ENCODE measurements at regions not wholly inside any gene's neighbourhood (a gene's known extent, or its start where the extent isn't known, plus 50 kb on each side); places are given as distances from the start of the nearest gene placed in this dataset.
A peak's percentile ranks its signal among the peaks of the same experiment; 100 is the strongest.

DNA sequence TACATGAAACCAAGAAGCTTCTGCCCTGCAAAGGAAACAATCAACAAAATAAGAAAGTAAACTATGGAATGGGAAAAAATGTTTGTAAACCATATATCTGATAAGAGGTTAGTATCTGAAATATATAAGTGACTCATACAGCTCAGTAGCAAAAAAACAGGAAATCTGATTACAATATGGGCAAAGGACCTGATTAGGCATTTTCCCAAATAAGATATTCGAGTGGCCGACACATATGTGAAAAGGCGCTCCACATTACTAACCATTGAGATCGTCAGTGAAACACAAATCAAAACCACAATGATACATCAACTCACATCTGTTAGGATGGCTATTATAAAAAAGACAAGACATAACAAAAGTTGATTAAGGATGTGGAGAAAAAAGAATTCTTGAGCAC is 2818.6 kb upstream of the PCDH20 start:
- no peak overlapping the region for H3K4me3 ChIP-seq (ENCODE audit: low read depth, low read length)
- ChIA-PET CTCF (no interaction called here), POLR2A (no interaction called here)
- DNase-seq (ENCODE audit: low read depth, low spot score) = no peak
- TF ChIP-seq, protein P1, sequence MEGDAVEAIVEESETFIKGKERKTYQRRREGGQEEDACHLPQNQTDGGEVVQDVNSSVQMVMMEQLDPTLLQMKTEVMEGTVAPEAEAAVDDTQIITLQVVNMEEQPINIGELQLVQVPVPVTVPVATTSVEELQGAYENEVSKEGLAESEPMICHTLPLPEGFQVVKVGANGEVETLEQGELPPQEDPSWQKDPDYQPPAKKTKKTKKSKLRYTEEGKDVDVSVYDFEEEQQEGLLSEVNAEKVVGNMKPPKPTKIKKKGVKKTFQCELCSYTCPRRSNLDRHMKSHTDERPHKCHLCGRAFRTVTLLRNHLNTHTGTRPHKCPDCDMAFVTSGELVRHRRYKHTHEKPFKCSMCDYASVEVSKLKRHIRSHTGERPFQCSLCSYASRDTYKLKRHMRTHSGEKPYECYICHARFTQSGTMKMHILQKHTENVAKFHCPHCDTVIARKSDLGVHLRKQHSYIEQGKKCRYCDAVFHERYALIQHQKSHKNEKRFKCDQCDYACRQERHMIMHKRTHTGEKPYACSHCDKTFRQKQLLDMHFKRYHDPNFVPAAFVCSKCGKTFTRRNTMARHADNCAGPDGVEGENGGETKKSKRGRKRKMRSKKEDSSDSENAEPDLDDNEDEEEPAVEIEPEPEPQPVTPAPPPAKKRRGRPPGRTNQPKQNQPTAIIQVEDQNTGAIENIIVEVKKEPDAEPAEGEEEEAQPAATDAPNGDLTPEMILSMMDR (IDR thresholded peaks at IDR 0.05; ENCODE audit: insufficient read depth, low read length, missing control alignments) = no peak

DNA sequence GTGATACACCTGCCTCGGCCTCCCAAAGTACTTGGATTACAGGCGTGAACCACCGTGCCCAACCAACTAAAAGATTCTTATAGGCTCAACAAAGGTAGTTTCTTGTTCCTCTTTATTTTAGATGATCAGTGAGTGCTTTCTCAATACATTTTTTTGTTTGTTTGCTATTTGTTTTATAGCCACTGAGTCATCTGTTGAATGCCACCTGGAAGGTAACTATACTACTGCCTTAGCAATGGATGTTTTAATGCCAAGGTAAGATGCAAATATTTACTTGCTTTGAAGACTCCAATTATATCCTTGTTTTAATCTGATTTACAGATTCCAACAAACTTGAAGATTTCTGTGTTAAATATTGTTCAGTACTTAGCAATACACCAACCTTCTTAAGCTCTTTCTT is 2807.4 kb upstream of the PCDH20 start:
- H3K4me3 ChIP-seq (ENCODE audit: low read depth, low read length) = no peak overlapping the region
- CTCF ChIA-PET = interaction anchor here (0.6 kb wide), 1 partner anchor 13 kb away, joined by 3 read pairs; no protein-coding TSS in a partner anchor
- POLR2A ChIA-PET = no interaction called here
- no peak for DNase-seq (ENCODE audit: low read depth, low spot score)
- TF ChIP-seq, protein P1 (IDR thresholded peaks at IDR 0.05; ENCODE audit: insufficient read depth, low read length, missing control alignments) = no peak

DNA sequence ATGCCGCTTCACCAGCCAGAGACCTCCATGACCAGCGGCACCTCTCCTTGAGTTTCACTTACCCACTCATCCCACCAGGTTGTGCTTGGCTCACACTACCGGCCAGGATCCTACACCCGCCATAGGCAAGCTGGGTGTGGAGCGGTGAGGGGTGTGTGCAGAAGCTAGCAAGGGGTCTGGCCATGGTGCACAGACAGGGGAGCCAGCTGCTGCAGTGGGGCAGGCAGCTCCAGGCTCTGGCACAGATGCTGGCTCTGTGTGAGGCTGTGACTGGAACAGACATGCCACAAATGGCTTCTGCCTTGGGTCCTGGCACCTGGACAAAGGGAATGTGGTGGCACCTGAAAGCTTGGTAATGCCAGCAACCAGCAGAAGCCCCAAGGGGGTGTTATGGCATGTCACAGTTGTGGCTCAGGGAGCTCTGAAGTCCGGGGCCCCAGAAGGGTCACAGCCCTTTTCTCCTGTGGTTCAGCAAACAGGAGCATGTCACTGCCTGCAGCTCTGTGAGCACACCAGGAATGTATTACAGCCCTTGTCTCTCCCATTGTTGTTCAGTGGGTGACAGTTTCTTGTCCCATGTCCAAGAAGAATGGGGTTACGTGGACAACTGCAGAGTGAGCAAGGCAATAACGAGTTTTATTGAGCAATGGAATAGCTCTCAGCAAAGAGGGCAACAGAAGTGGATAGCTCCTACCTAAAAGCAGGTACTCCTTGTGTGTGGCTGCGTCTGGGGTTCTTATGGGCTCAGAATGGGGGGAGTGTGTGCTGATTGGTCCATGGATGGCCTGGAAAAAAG is 2791.0 kb upstream of the PCDH20 start:
- TF ChIP-seq, protein P1 (IDR thresholded peaks at IDR 0.05; ENCODE audit: insufficient read depth, low read length, missing control alignments) = no peak
- ChIA-PET POLR2A (no interaction called here), CTCF (interaction anchor here (1.4 kb wide), 1 partner anchor 9 kb away, joined by 3 read pairs; no protein-coding TSS in a partner anchor)
- no peak overlapping the region for H3K4me3 ChIP-seq (ENCODE audit: low read depth, low read length)
- no peak for DNase-seq (ENCODE audit: low read depth, low spot score)

DNA sequence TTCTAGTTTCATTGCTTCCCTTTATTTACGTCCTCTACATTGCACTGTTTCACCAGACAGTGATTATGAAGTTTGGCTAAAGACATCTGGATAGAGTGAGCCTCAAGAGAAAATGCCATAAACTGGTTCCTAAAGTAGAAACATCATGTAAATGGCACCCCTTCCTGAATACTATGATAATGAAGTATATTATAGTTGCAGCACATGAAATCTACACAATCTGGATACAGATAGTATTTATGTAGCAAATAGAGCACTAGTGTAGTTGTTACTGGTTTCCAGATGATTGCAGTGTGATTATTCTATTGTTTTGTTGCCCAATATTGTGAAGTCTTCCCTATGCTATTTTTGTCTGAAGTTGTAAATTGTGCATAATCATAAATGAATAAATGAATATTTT is 2786.9 kb upstream of the PCDH20 start:
- ChIA-PET CTCF (no interaction called here), POLR2A (no interaction called here)
- TF ChIP-seq, protein P1 (IDR thresholded peaks at IDR 0.05; ENCODE audit: insufficient read depth, low read length, missing control alignments) = no peak
- DNase-seq (ENCODE audit: low read depth, low spot score) = no peak
- no peak overlapping the region for H3K4me3 ChIP-seq (ENCODE audit: low read depth, low read length)

DNA sequence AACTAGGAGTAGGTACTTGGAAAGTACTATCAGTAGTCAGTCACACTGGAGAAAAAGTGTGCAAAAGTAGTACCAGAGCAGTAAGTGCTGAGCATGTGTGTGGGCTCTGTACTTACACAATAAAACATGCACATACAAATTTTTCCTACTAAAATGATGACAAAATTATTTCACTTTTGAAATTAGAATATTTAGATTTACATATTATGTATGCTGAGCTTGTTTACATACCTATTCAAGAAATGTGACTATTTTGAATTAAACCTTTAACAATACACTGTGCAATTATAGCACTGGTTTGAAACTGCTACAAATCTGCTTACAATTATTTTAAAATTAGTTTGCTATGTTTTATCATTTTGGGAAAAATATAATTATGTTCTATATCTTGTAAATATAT is 2781.6 kb upstream of the PCDH20 start:
- DNase-seq (ENCODE audit: low read depth, low spot score) = no peak
- ChIA-PET CTCF (no interaction called here), POLR2A (no interaction called here)
- TF ChIP-seq, protein P1 (IDR thresholded peaks at IDR 0.05; ENCODE audit: insufficient read depth, low read length, missing control alignments) = no peak
- no peak overlapping the region for H3K4me3 ChIP-seq (ENCODE audit: low read depth, low read length)

DNA sequence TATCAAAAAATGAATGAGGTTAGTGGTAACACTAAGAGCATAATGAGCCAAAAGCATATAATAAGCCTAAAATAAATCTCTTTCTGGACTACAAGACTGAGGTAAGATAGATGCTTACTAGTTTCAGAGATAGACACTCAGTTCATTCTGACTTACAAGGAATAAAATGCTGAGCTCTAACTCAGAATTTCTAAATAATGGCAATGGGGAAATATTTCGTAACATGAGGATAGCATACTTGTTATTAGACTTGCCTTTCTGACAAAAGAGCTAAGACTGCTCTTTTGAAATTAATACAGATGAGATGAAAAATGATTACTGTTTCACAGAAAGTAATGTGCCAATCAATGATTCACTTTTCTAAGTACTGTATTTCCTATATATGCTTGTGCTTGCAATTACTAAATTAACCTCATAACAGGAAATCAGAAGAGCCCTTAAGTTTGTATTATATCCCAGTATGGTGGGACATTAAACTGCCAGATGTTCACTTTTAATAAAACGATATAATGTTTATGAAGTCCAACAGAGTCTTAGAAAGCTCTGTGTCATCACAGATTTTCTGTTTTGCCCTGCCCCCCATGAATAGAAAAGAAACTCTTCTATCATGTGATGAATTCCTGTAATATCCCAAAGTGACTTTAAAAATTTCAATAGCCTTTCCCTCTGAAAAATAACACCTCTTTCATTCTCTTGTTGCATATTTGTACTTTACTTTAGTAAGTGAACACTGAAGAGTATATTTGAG is 2771.0 kb upstream of the PCDH20 start:
- no peak overlapping the region for H3K4me3 ChIP-seq (ENCODE audit: low read depth, low read length)
- TF ChIP-seq, protein P1 (IDR thresholded peaks at IDR 0.05; ENCODE audit: insufficient read depth, low read length, missing control alignments) = no peak
- peak; percentile 0 for DNase-seq (ENCODE audit: low read depth, low spot score)
- CTCF ChIA-PET = no interaction called here
- POLR2A ChIA-PET = no interaction called here
